ENCODE measurements at regions not wholly inside any gene's neighbourhood (a gene's known extent, or its start where the extent isn't known, plus 50 kb on each side); places are given as distances from the start of the nearest gene placed in this dataset.

GRCh38 chr12:47449797-47450196 lies 256.0 kb downstream of the RPAP3 start:
- no peak overlapping the region for H2AFZ ChIP-seq
- H3F3A ChIP-seq (ENCODE audit: insufficient read depth): no peaks in the 10 kb centered on the region
- no peaks in the 10 kb centered on the region for H3K9me3 ChIP-seq (ENCODE audit: low read depth)
- H3K4me3 ChIP-seq: no peak overlapping the region
- H3K9ac ChIP-seq: no peak overlapping the region
- no peak for DNase-seq
- H4K20me1 ChIP-seq (ENCODE audit: insufficient read depth): no peaks in the 10 kb centered on the region
- in situ Hi-C loops (cut with MboI): no loop called here
- TF ChIP-seq EZH2phosphoT487 (IDR thresholded peaks at IDR 0.05; ENCODE audit: insufficient read depth, low read depth): no peak
- TF ChIP-seq EZH2 (IDR thresholded peaks at IDR 0.05; ENCODE audit: insufficient read depth, poor library complexity, severe bottlenecking): no peak
- H3K79me2 ChIP-seq (ENCODE audit: insufficient read depth): no peaks in the 10 kb centered on the region
- no peaks in the 10 kb centered on the region for H3K4me1 ChIP-seq (ENCODE audit: insufficient read depth)
- no peaks in the 10 kb centered on the region for H3K36me3 ChIP-seq (ENCODE audit: low read depth)
- 0 out of 2 replicates have a peak, but pooled peaks cover 9% of the 10 kb centered on the region for H3K27me3 ChIP-seq (replicated peaks; ENCODE audit: insufficient read depth)
- H3K9me2 ChIP-seq (ENCODE audit: insufficient read depth): no peaks in the 10 kb centered on the region
- WGBS, 2 experiments (ENCODE audit: low coverage in 1 of 2, low lambda C conversion rate in 2 of 2, missing lambda C conversion rate in 2 of 2): 71 to 73% methylated on average over 1 of the region's 1 CpG
- H3K27ac ChIP-seq: no peak overlapping the region
- no peak overlapping the region for H3K4me2 ChIP-seq (ENCODE audit: unreplicated experiment)

GRCh38 chr12:47442310-47442709 lies 263.5 kb downstream of the RPAP3 start:
- H3K4me1 ChIP-seq (ENCODE audit: insufficient read depth): no peaks in the 10 kb centered on the region
- TF ChIP-seq EZH2 (IDR thresholded peaks at IDR 0.05; ENCODE audit: insufficient read depth, poor library complexity, severe bottlenecking) (no peak), EZH2phosphoT487 (IDR thresholded peaks at IDR 0.05; ENCODE audit: insufficient read depth, low read depth) (no peak)
- no peak for DNase-seq
- H3K4me2 ChIP-seq (ENCODE audit: unreplicated experiment): no peak overlapping the region
- no peaks in the 10 kb centered on the region for H3K9me2 ChIP-seq (ENCODE audit: insufficient read depth)
- H2AFZ ChIP-seq: no peak overlapping the region
- H3K27ac ChIP-seq: no peak overlapping the region
- no peaks in the 10 kb centered on the region for H3K9me3 ChIP-seq (ENCODE audit: low read depth)
- no peaks in the 10 kb centered on the region for H3K36me3 ChIP-seq (ENCODE audit: low read depth)
- no peaks in the 10 kb centered on the region for H3F3A ChIP-seq (ENCODE audit: insufficient read depth)
- H3K27me3 ChIP-seq (replicated peaks; ENCODE audit: insufficient read depth): no peaks in the 10 kb centered on the region
- no peak overlapping the region for H3K4me3 ChIP-seq
- H4K20me1 ChIP-seq (ENCODE audit: insufficient read depth): no peaks in the 10 kb centered on the region
- H3K9ac ChIP-seq: no peak overlapping the region
- 18 to 21% methylated on average over 1 of the region's 1 CpG for WGBS, 2 experiments (ENCODE audit: low coverage in 1 of 2, low lambda C conversion rate in 2 of 2, missing lambda C conversion rate in 2 of 2)
- H3K79me2 ChIP-seq (ENCODE audit: insufficient read depth): no peaks in the 10 kb centered on the region
- in situ Hi-C loops (cut with MboI): no loop called here

GRCh38 chr12:47441490-47441889 lies 264.3 kb downstream of the RPAP3 start:
- H3F3A ChIP-seq (ENCODE audit: insufficient read depth): no peaks in the 10 kb centered on the region
- no peak overlapping the region for H3K9ac ChIP-seq
- no peak overlapping the region for H3K4me2 ChIP-seq (ENCODE audit: unreplicated experiment)
- 62 to 84% methylated on average over 1 of the region's 1 CpG for WGBS, 2 experiments (ENCODE audit: low coverage in 1 of 2, low lambda C conversion rate in 2 of 2, missing lambda C conversion rate in 2 of 2)
- DNase-seq: no peak
- H3K79me2 ChIP-seq (ENCODE audit: insufficient read depth): no peaks in the 10 kb centered on the region
- TF ChIP-seq EZH2phosphoT487 (IDR thresholded peaks at IDR 0.05; ENCODE audit: insufficient read depth, low read depth) (no peak), EZH2 (IDR thresholded peaks at IDR 0.05; ENCODE audit: insufficient read depth, poor library complexity, severe bottlenecking) (no peak)
- H3K27me3 ChIP-seq (replicated peaks; ENCODE audit: insufficient read depth): no peaks in the 10 kb centered on the region
- no peaks in the 10 kb centered on the region for H4K20me1 ChIP-seq (ENCODE audit: insufficient read depth)
- no peaks in the 10 kb centered on the region for H3K4me1 ChIP-seq (ENCODE audit: insufficient read depth)
- H3K27ac ChIP-seq: no peak overlapping the region
- H3K4me3 ChIP-seq: no peak overlapping the region
- no peak overlapping the region for H2AFZ ChIP-seq
- H3K9me2 ChIP-seq (ENCODE audit: insufficient read depth): no peaks in the 10 kb centered on the region
- no peaks in the 10 kb centered on the region for H3K36me3 ChIP-seq (ENCODE audit: low read depth)
- in situ Hi-C loops (cut with MboI): no loop called here
- no peaks in the 10 kb centered on the region for H3K9me3 ChIP-seq (ENCODE audit: low read depth)

GRCh38 chr12:47438175-47438574 lies 267.7 kb downstream of the RPAP3 start:
- Histone ChIP-seq H3K36me3 (ENCODE audit: low read depth) (no peaks in the 10 kb centered on the region), H3K27ac (no peak overlapping the region), H3K79me2 (ENCODE audit: insufficient read depth) (no peaks in the 10 kb centered on the region), H3K4me1 (ENCODE audit: insufficient read depth) (peaks cover 11% of the 10 kb centered on the region; the same call in 1 of the 2 replicates), H2AFZ (no peak overlapping the region), H3K4me2 (ENCODE audit: unreplicated experiment) (no peak overlapping the region), H3K9ac (no peak overlapping the region), H4K20me1 (ENCODE audit: insufficient read depth) (no peaks in the 10 kb centered on the region), H3K4me3 (no peak overlapping the region), H3K9me3 (ENCODE audit: low read depth) (no peaks in the 10 kb centered on the region), H3K9me2 (ENCODE audit: insufficient read depth) (no peaks in the 10 kb centered on the region), H3F3A (ENCODE audit: insufficient read depth) (peaks cover 9% of the 10 kb centered on the region; the same call in 1 of the 2 replicates), H3K27me3 (replicated peaks; ENCODE audit: insufficient read depth) (no peaks in the 10 kb centered on the region)
- in situ Hi-C loops (cut with MboI): no loop called here
- 38 to 50% methylated on average over 1 of the region's 1 CpG for WGBS, 2 experiments (ENCODE audit: low coverage in 1 of 2, low lambda C conversion rate in 2 of 2, missing lambda C conversion rate in 2 of 2)
- TF ChIP-seq EZH2phosphoT487 (IDR thresholded peaks at IDR 0.05; ENCODE audit: insufficient read depth, low read depth) (no peak), EZH2 (IDR thresholded peaks at IDR 0.05; ENCODE audit: insufficient read depth, poor library complexity, severe bottlenecking) (no peak)
- no peak for DNase-seq

- no peak overlapping the region for H3K9ac ChIP-seq
- H2AFZ ChIP-seq: no peak overlapping the region
- in situ Hi-C loops (cut with MboI): no loop called here
- H3K4me3 ChIP-seq: no peak overlapping the region
- H3K9me2 ChIP-seq (ENCODE audit: insufficient read depth): no peaks in the 10 kb centered on the region
- TF ChIP-seq EZH2 (IDR thresholded peaks at IDR 0.05; ENCODE audit: insufficient read depth, poor library complexity, severe bottlenecking): no peak
- no peak for TF ChIP-seq EZH2phosphoT487 (IDR thresholded peaks at IDR 0.05; ENCODE audit: insufficient read depth, low read depth)
- H3K36me3 ChIP-seq (ENCODE audit: low read depth): no peaks in the 10 kb centered on the region
- H4K20me1 ChIP-seq (ENCODE audit: insufficient read depth): no peaks in the 10 kb centered on the region
- peaks cover 11% of the 10 kb centered on the region; the same call in 1 of the 2 replicates for H3K4me1 ChIP-seq (ENCODE audit: insufficient read depth)
- H3K4me2 ChIP-seq (ENCODE audit: unreplicated experiment): no peak overlapping the region
- no peaks in the 10 kb centered on the region for H3K27me3 ChIP-seq (replicated peaks; ENCODE audit: insufficient read depth)
- no peak for DNase-seq
- H3K79me2 ChIP-seq (ENCODE audit: insufficient read depth): no peaks in the 10 kb centered on the region
- H3K27ac ChIP-seq: no peak overlapping the region
- no peaks in the 10 kb centered on the region for H3K9me3 ChIP-seq (ENCODE audit: low read depth)
- peaks cover 10% of the 10 kb centered on the region; the same call in 1 of the 2 replicates for H3F3A ChIP-seq (ENCODE audit: insufficient read depth)
Observed at GRCh38 chr12:47437570-47437969, 268.3 kb downstream of the RPAP3 start.
